HepG2 (cell line): ENCODE measurements at regions not wholly inside any gene's neighbourhood (a gene's known extent, or its start where the extent isn't known, plus 50 kb on each side); places are given as distances from the start of the nearest gene placed in this dataset.

ENCODE experiments used
- ATAC-seq: fragments of 200-7000 bp; cut with Tn5 transposase; 3 replicates; pipeline ENCODE4 v1.9.1; 2020; ENCODE audit warnings: mild to moderate bottlenecking, moderate library complexity
- BruUV-seq: library from RNA; stranded (reverse); fragments of 400-500 nt; replicated peaks from 2 replicates; lab custom pipeline; 2021; lab: Mats Ljungman, UMichigan
- CTCF ChIA-PET: fragments of 300-600 bp; formaldehyde crosslinking; extraction: SDS; loops from one replicate; lab custom pipeline; 2021; ENCODE audit warnings: low total read pairs, inconsistent platforms, low intra/inter-chr PET ratio; lab: Yijun Ruan, JAX
- POLR2A ChIA-PET: fragments of 350-600 bp; sonication (Branson Sonifier 250); formaldehyde crosslinking; loops from one replicate; lab custom pipeline; 2020; ENCODE audit warnings: antibody characterized with exemption, inconsistent platforms; lab: Yijun Ruan, JAX
- DNase-seq: peaks from one replicate; pipeline ENCODE4 v3.0.0-alpha.2; 2015; ENCODE audit warnings: low spot score
- FAIRE-seq: peaks from 3 replicates; lab custom pipeline; 2011; peaks lifted over from hg19 to GRCh38; lab: Jason Lieb, UNC
- H2AFZ ChIP-seq: one replicate; pipeline ENCODE4 v1.6.1; 2011; ENCODE audit warnings: low read length, inconsistent platforms
- H3K27ac ChIP-seq: fragments of 300-600 bp; 3 replicates; pipeline ENCODE4 v1.8.0; 2011; ENCODE audit warnings: mixed run types, mild to moderate bottlenecking, mixed read lengths, low read length, inconsistent platforms; ENCODE audit not compliant: insufficient read depth; ENCODE audit errors: extremely low read length
- H3K27me3 ChIP-seq, 2 experiments: fragments of 200-600 bp in 1 of 2; 2 replicates in 1 of 2; 3 replicates in 1 of 2; pipeline versions ENCODE4 v1.6.0 to v1.8.0; 2011; ENCODE audit warnings: low read length in 2 of 2, mild to moderate bottlenecking in 2 of 2, moderate library complexity in 2 of 2, inconsistent platforms in 1 of 2; ENCODE audit not compliant: insufficient read depth in 2 of 2, control insufficient read depth in 1 of 2
- H3K36me3 ChIP-seq, 2 experiments: fragments of 200-600 bp in 1 of 2; replicated peaks in 1 of 2; 2 replicates in 1 of 2; 3 replicates in 1 of 2; pipeline versions ENCODE4 v1.5.1 to v1.8.0; 2011; ENCODE audit warnings: low read length in 2 of 2, inconsistent platforms in 1 of 2; ENCODE audit not compliant: insufficient read depth in 2 of 2, control insufficient read depth in 1 of 2
- H3K4me1 ChIP-seq: 2 replicates; pipeline ENCODE4 v1.5.1; 2012; ENCODE audit warnings: low read length, inconsistent platforms; ENCODE audit not compliant: insufficient read depth
- H3K4me2 ChIP-seq: 2 replicates; pipeline ENCODE4 v1.6.0; 2011; ENCODE audit warnings: low read depth, low read length, inconsistent platforms
- H3K4me3 ChIP-seq, 3 experiments: fragments of 200-600 bp in 1 of 3; sonication (generic), shearing (Covaris generic) in 1 of 3; replicated peaks in 1 of 3; 2 replicates each; pipeline ENCODE4 v1.5.1; 2011 to 2016; ENCODE audit warnings: low read length in 3 of 3, inconsistent platforms in 2 of 3, low read depth in 2 of 3, mild to moderate bottlenecking in 2 of 3, control low read depth in 1 of 3, mixed read lengths in 1 of 3; ENCODE audit not compliant: insufficient read depth in 1 of 3
- H3K79me2 ChIP-seq: one replicate; pipeline ENCODE4 v1.6.1; 2011; ENCODE audit warnings: low read length, inconsistent platforms; ENCODE audit not compliant: insufficient read depth
- H3K9ac ChIP-seq: 2 replicates; pipeline ENCODE4 v1.6.0; 2011; ENCODE audit warnings: mild to moderate bottlenecking, low read depth, low read length, inconsistent platforms; ENCODE audit not compliant: insufficient read depth
- H3K9me3 ChIP-seq: 2 replicates; pipeline ENCODE4 v1.5.1; 2012; ENCODE audit warnings: mild to moderate bottlenecking, low read length
- H4K20me1 ChIP-seq: 2 replicates; pipeline ENCODE4 v1.6.0; 2011; ENCODE audit warnings: inconsistent platforms, mild to moderate bottlenecking, low read length, moderate library complexity; ENCODE audit not compliant: insufficient read depth
- ATF7 ChIP-seq, 2 experiments: fragments of 450-650 bp in 1 of 2; sonication (generic) in 1 of 2; formaldehyde crosslinking in 1 of 2; IDR thresholded peaks; 2 replicates each; pipeline versions ENCODE4 v1.4.0 to v1.6.1; 2016 to 2020; ENCODE audit warnings: antibody characterized with exemption in 1 of 2, mild to moderate bottlenecking in 1 of 2, missing genetic modification reagents in 1 of 2
- HHEX ChIP-seq: IDR thresholded peaks from 2 replicates; pipeline ENCODE4 v1.6.1; 2016; ENCODE audit warnings: control low read depth
- HIVEP1 ChIP-seq: sonication (generic); formaldehyde crosslinking; IDR thresholded peaks from 2 replicates; pipeline ENCODE4 v1.4.0; 2020; ENCODE audit warnings: mild to moderate bottlenecking, missing genetic modification reagents
- HOXA3 ChIP-seq: sonication (generic); formaldehyde crosslinking; IDR thresholded peaks from 2 replicates; pipeline ENCODE4 v1.5.0; 2020; ENCODE audit warnings: missing genetic modification reagents
- ZNF274 ChIP-seq: sonication (generic); formaldehyde crosslinking; IDR thresholded peaks from 2 replicates; pipeline ENCODE4 v1.5.1; 2020; ENCODE audit warnings: mild to moderate bottlenecking, missing genetic modification reagents
- WGBS: methylation state at CpG from one replicate; pipeline ENCODE4 v1.1.6; 2017; ENCODE audit warnings: low lambda C conversion rate; 5-methylcytosine and 5-hydroxymethylcytosine counted together
- in situ Hi-C: cut with HindIII; loops from 2 replicates; pipeline ENCODE4 v1.10.0; 2017; ENCODE audit warnings: low pct_unique_long_range_greater_than_20kb; ENCODE audit not compliant: extremely low pct_ligation_motif_present
- intact Hi-C: fragments of 100-400 bp; cut with micrococcal nuclease; formaldehyde crosslinking; loops from one replicate; pipeline ENCODE4 v1.10.0; 2022; ENCODE audit not compliant: unreplicated experiment

DNA sequence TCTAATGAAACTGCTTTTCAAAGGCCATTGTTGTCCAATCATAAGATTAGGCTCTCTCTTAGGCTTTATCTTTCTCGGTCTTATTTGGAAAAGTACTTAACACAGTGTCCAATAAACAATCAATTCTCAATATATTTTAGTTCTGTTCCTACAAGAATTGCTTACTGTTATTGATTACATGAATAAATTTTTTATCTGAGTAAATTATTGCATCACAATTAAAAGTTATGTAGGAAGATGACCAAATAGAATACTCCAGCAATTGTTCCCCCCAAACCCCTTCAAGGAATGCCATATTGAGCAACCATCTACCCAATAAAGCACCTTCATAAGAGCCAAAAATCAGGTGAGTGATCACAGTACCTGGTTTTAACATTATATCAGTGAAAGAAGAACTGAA lies 55.0 kb upstream of the RFX7 start:
- H3K27me3 ChIP-seq = no peaks in the 10 kb centered on the region

DNA sequence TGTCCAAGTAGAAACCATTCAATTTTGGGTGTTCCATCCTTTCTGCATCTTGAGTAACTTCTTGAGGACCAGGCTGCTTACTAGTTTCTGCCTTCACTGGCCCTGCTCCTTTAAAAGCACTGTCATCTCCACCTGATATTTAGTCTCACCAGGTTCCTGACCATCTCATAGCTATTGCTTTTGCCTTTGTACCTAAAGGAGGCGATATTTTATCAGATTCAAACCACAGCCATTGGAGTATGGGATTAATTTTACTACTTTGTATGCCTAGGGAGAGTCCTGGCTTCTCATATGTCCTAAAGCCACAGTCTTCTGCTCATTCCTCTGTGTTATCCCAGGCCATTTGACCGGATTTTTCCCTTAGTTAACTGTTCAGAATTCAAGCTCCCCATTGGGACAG lies 51.8 kb upstream of the RFX7 start:
- no peaks in the 10 kb centered on the region for H3K79me2 ChIP-seq
- WGBS = 3% methylated on average over 2 of the region's 2 CpGs
- no peaks in the 10 kb centered on the region for H4K20me1 ChIP-seq
- intact Hi-C loops (no loop called here), in situ Hi-C loops (no loop called here)
- H3K27ac ChIP-seq = no peak overlapping the region
- no peaks in the 10 kb centered on the region for H3K36me3 ChIP-seq
- H2AFZ ChIP-seq = no peak overlapping the region
- no peaks in the 10 kb centered on the region for H3K27me3 ChIP-seq
- FAIRE-seq (no peak), ATAC-seq (no peak), DNase-seq (no peak)
- no peak overlapping the region for H3K9ac ChIP-seq
- H3K4me2 ChIP-seq = no peak overlapping the region
- TF ChIP-seq HHEX (CRISPR knock-in tag) (no peak), HOXA3 (CRISPR knock-in tag) (no peak)
- no peaks in the 10 kb centered on the region for H3K9me3 ChIP-seq
- H3K4me3 ChIP-seq = no peak overlapping the region
- ChIA-PET POLR2A (no interaction called here), CTCF (no interaction called here)
- no peaks in the 10 kb centered on the region for H3K4me1 ChIP-seq
- no TSS peak for BruUV-seq

More for the DNA sequence above, 55.0 kb upstream of the RFX7 start:
- Histone ChIP-seq H2AFZ (no peak overlapping the region), H3K4me2 (no peak overlapping the region), H3K27ac (no peak overlapping the region), H3K79me2 (no peaks in the 10 kb centered on the region), H3K9ac (no peak overlapping the region), H3K36me3 (no peaks in the 10 kb centered on the region), H4K20me1 (no peaks in the 10 kb centered on the region), H3K9me3 (no peaks in the 10 kb centered on the region), H3K4me3 (no peak overlapping the region), H3K4me1 (no peaks in the 10 kb centered on the region)
- BruUV-seq = no TSS peak
- TF ChIP-seq ATF7 (IDR thresholded peaks at IDR 0.05) (peak; percentile 37; the same call in 1 of the 2 replicates), ATF7 (CRISPR knock-in tag; IDR thresholded peaks at IDR 0.05) (no peak), HIVEP1 (CRISPR knock-in tag) (no peak), ZNF274 (CRISPR knock-in tag) (no peak)
- CTCF ChIA-PET = no interaction called here
- intact Hi-C loops (no loop called here), in situ Hi-C loops (no loop called here)
- DNase-seq (no peak), FAIRE-seq (no peak), ATAC-seq (no peak)
- POLR2A ChIA-PET = no interaction called here
- 5% methylated on average over 1 of the region's 1 CpG for WGBS
